RPMI8226 (cell line): ENCODE measurements at regions not wholly inside any gene's neighbourhood (a gene's known extent, or its start where the extent isn't known, plus 50 kb on each side); places are given as distances from the start of the nearest gene placed in this dataset.
A peak's percentile ranks its signal among the peaks of the same experiment; 100 is the strongest.

Experiments
- DNase-seq: peaks from one replicate; pipeline ENCODE4 v3.0.0-alpha.2; 2015

DNA sequence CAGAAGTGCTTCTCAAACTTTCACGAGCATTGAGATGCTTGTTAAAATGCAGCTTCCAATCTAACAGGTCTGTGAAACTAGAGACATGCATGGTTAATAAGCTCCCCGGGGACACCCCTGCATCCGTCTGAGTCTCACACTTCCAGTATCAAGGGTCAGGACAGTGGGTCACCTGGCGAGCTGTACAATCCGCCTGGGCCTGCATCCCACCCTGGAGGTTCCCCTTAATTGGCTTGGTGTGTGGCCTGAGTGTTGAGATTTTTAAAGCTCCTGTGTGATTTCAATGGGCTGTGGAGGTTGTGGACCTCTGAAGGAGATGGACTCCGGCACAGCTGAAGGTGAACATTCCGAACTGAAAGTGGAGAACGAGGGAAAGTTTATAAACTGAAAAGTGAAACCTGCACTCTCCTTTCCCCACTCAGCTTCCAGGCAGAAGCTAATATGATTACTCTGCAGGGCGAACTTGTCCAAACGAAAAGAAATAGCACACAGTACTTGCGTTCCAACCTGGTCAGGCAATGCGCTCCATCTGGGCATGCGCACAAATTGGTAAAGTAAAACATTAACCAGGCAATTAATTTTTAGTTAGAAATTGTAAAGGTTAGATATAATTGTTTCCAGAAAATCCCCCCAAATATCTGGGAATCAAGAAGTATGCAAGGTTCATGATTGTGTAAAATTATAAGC lies 191.7 kb upstream of the ALKAL2 start:
- no peak for DNase-seq

DNA sequence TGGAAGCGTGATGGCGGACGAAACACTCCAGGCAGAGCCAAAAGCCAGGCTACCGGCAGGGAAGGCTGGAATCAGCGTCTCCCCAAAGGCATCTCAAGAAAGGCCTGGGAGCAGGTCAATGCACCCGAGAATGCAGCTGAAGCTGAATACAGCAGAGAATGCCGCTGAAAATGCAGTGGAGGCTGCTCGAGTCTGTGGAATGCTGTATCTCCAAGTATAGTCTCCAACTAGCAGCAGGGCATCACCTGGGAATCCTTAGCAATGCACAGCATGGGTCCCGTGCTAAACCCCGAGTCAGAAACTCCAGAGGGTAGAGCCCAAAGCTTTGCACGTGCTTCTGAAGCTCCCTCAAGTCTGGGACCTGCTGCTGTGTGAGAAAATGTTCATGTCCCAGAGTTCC lies 191.1 kb upstream of the ALKAL2 start:
- DNase-seq = no peak

DNA sequence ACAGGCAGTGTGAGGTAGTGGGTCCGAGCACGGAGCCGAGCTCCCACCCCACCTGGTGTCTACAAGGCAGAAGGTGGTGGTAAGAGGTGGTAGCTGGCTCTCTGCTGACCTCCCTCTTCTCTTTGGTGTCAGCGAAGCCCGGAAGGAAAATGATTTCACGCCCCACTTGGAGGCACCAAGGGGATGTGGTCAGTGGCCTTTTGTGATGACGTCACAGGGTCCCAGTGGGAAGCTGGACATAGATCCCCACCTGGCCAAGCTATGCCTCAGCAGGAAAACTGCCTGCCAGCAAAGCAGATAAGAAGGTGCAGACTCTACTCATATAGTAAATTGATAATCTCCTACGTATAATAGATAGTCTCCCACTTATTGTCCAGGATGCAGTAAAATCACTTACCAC lies 183.7 kb upstream of the ALKAL2 start:
- DNase-seq = no peak

DNA sequence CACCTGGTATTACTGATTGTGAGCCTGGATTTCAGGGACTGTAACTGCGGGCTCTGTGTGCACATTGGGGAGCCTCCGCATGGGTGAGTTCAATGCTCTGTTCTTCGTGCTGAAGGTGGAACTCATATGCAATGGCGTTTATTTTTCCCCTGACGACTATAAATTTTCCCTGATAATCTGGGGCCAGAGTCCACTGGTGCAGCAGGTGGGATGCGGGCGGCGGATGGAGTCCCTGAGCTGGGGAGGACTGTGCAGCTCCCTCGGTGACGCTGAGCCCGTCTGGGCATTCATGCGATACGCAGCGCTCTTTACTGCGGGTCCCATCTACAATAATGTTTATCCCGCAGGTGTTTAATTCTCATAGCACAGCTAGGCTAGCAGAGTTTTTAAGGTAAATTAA lies 181.6 kb upstream of the ALKAL2 start:
- DNase-seq = no peak

DNA sequence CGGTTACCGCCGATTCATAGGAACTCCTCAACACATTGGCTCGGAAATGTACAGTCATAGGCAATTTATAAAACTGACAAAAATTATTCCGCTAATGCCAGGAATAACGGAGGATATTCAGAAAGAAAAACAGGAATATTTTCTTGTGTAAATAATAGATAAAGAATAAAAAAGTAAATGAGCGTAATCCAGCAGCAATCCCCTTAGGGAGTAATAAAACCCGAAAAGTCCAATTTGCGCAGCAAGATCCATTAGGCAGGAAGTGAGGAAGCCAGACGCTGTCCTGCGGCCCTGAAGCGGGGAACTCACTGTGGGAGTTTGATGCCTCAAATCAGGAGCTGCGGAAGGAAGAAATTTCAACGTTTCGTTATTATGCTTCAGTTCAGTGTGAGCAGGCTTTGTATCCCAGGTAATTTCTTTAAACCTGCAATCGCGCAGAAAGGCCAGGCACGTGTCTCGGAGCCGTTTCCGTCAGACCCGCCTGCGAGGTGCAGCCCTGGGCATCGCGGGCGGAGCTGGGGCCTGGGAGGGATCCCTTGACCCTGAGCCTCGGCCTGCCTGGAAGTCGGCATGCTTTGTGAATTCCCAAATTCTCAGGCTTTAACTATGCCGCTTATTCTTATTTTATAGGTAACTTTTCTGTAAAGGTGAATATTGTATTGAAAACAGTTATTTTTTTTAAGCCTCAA lies 180.9 kb upstream of the ALKAL2 start:
- DNase-seq = no peak

DNA sequence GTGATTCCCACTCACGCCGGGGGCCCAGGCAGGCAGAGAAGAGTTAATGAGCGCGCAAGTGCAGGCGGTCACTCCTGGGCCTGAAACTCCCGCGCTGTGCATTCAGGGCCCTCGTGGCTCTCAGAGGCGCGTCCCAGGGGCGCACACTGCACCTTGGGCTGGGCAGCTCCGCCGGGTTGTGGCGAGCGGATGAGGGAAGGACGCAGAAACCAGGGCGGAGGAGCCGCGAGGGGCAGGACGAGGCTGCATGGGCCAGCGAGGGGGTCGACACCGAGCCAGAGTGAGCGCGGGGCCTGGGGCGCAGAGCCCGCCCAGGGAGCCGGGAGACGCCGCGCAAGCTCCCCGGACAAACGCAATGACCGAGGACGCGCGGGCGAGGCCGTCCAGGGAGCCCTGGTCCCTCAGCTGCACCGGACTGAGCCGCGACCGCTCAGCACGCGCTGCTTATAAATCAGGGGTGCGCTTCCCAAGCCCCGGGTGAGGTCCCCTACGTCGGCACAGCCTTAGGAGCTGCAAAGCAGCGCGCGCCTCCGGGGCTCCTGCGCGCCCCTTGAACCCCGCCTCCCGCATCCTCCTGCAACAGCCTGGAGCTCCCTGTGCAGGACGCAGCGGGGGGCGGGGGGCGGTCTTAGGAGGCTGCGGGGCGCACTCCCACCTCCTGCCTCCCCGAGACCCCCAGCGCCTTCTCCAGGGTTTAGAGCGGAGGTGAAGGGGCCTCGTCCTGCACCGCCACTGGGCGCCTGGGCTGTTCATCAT lies 180.2 kb upstream of the ALKAL2 start:
- DNase-seq = no peak

DNA sequence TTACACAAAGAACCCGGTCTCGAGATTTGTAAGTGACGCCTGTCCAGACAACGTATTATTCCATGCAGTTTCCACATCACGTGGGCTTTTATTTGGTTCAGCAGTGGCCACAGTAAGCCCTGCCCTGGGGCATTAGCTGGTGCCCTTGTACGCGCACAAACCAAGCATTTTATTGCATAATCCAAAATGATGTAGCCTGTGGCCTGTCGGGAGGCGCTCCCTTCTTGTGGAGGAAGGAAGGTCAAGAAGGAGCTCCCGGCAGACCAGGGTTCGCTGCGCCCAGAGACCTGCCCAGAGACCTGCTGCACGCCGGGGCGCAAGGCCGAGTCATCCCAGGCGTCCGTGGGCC lies 179.6 kb upstream of the ALKAL2 start:
- no peak for DNase-seq

DNA sequence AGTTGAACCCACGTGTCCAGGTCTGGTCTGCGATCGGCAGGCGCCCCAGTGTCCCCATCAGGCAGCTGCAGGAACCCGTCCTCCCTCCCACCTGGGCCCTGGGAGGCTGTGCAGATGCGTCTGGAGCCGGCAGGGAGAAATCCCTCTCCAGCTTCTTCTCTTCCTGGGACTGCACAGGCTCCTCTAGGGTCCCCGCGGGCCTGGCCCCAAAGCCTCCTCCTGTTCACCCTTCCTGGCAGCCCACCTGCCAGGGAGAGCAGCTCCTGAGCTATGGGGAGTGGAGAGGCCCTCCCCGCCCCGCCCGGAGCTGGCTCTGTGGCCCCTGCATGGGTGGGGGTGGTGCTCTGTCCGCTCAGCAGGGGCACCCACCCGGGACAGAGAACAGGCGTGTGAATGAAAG lies 179.2 kb upstream of the ALKAL2 start:
- DNase-seq = no peak

DNA sequence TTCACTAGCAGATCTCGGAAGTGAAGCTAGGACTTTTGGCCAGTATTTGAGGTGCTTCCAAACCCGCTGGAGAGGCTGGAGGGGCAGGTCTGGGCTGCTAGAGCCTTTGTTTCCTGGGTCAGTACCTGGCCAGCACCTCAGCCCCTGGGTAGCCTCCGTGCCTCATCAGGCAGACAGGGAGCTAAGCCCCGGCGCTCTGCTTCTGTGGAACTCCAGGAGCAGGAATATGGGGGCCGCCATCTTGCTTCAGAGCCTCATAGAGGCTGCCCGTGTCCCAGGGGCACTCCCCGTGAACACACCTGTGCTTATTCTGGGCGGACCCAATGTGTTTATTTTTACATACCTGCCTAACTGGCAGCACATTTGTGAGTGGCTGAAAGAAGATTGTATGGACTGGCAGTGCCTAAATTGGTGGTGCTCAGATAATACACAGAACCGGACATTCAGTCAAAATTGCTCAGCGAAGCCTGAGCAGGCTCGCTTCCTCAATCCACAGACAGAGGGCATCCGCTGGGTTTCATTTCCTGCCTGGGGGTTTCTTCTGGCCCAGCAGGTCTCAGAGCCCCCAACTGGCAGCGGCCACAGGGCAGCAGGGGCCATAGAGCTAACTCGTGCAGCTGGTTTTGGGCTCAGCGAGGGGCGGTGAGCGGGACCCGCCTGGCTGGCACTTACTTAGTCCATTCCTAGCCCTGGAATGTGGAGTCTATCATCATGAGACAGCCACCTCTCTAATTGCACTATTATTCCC lies 176.8 kb upstream of the ALKAL2 start:
- no peak for DNase-seq

DNA sequence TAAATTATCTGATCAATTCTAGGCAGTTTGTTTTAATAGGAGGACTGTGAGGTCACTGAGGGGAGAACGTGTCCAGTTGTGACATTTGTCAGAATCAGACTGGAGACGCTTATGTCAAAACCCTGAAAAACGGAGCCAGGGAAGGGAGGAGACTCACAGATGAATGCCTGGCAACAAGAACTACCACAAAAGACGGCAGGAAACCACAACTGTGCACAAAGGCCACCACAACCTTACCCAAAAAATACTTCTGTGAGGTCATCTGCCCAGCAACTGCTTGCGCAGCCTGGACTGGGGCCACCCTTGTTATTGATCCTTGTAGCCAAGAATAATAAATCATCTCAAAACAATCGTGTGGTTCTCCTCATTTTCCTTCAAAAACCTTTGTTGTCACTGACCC lies 173.0 kb upstream of the ALKAL2 start:
- DNase-seq = peak; percentile 44

DNA sequence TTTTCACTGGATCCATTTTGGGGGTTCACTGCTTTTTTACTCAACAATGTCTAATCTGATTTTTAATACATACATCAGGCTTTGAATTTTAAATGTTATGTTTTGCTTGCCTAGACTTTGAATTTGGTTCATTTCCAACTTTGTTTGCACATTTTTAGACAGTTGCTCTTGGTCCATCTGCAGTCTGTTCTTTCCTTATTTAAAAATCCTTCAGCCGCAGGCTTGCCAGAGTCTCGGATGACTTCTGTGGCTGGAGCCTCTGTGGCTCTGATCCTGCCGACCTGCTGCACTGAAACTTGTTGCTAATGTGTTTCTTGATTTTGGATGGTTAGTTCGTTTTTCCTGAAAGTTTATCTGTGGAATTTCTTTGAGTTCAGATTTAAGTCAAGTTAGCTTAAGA lies 172.0 kb upstream of the ALKAL2 start:
- DNase-seq = no peak

DNA sequence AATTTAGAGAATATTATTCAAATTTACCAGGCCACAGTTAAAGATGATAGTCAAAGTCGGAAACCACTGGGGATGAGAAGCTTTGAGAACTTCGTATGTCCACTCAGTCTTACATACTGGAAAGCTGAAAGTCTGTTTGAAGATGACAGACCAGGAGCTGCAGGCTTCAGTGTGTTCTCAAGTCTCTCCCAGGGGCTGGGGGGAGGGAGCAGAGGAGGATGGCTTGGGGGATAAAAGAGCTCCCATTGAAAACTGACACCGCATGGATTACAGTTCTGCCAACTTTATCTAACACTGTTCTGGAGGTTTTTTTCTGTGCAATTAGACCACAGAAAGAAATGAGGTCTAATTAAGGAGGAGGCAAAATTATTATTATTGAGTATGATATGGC lies 170.5 kb upstream of the ALKAL2 start:
- DNase-seq = no peak

DNA sequence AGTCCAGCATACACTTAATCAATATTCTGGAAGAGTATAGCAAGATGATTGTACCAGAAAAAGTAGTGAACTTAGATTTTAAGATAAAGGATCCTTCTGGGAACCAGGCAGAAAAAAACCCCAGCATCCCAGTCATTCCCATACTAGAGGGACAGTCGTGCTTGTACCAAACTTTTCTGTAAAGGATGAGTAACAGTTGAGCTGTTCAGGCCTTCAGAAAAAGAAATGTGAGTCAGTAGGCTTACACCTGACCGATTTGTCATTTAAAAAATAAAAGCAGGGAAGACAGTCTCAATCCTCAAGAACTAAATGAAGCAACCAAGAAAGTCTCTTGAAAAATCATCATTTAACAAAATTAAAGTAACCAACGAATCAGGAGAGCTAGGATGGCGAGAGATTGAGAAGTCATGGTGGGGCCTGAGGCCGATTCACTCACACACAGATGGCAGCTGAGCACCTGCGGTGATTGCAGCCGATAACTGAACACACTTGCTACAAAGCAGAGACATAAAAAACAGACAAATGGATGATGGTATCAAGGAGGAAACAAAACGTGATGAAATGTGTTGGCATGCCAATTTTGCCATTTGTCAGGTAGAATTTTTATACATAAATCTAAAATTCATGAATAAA lies 170.0 kb upstream of the ALKAL2 start:
- DNase-seq = no peak

DNA sequence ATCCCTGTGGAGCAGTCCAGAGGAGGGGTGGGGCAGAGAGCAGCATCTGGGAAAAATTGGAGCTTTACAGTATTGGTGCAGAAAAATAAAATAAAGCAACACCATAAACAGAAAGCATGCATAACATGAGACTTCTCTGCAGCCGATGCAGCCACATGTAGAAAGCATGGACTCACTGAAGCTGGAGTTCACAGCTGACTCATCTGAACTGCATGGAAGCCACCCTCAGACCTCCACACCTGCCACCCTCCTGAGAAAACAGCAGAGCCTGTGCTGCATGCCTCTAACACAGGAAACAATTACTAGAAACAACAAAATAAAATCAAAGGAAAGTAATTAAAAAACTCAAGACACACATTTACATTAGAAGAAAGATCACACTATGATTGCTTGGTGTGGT lies 169.4 kb upstream of the ALKAL2 start:
- peak; percentile 28 for DNase-seq

DNA sequence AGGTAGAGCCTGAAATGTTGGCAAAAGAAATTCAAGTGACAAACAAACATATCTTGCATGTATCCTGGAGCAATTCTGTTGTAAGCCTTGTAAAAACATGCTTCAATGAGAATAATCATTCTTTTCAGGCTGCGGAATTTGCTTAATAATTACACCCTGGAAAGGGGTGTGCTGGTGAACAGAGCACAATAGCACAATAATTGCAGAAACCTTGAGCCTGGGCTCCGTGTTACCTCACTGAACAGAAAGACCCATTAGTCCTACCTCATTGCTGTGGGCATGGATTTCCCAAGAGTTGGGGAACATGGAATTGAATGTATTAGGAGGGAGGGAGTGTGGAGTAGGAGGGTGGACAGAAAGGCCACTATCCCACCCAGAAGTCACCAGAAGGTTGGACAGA lies 168.0 kb upstream of the ALKAL2 start:
- no peak for DNase-seq

DNA sequence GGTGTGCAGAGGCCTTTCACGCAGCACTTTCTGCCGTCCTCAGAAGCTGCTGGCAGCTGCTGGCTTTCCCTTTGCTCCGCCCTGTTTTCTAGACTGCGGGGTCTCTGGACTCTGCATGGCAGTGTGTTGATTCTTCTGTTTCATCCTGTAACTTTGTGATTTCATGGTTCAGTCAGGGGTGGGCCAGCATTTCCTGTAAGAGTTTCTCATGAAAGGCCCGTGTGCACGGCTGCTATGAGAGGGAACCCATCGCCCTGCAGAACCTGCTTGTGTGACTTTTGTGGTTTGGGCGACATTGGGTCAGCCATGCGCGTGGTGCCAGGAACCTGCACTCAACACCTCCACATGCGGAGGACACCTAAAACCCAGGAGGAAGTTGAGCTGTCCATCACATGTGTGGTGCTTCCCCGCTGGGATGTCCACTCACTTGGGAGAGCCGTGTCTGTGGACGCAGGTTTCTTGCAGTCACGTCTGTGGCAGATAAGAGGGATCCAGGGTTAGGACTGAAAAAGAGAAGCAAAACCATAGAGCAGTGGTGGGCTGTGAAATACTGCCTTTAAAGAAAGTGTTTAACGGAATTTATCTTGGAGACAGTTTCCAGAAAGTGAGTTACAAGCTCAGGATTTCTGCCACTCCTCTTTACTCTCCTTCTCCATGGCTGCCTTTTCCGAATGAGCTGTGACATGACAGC lies 167.3 kb upstream of the ALKAL2 start:
- DNase-seq = no peak

DNA sequence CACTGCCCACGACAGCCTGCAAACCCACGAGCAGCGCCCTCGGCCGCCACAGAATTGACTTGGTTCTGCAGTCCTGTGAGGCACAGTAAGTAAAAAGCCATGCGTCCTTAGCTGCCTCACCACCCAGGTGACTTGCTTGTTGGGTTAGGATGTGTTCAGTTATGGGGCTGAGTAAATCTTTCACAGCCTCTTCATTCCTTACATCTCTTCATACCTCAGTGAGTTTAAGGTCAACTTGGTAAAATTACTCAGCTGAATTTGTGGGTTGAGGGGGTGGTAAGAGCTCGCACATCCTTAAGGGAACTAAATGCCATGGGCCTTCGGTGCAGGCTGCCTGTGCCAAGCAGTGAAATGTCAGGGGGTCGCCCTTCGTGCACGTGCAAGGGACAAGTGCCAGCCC lies 165.2 kb upstream of the ALKAL2 start:
- no peak for DNase-seq

DNA sequence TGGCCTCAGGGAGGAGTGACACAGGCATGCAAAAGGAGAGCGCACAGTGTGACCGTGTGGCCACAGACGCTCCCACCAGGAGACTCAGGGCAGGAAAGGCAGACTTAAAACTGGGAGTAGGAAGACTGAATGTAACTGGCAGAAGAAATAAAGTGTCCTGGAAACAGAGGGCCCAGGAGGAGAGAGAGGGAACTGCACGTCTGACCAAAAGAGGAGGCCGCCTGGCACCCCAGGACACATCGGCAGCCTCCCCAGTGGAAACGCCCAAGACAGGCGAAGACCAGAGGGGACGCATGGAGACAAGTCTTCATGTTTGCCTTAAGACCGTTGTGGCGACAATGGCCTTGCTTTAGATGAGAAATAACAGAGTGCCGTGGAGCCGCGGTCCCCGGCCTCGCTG lies 163.6 kb upstream of the ALKAL2 start:
- DNase-seq = no peak

DNA sequence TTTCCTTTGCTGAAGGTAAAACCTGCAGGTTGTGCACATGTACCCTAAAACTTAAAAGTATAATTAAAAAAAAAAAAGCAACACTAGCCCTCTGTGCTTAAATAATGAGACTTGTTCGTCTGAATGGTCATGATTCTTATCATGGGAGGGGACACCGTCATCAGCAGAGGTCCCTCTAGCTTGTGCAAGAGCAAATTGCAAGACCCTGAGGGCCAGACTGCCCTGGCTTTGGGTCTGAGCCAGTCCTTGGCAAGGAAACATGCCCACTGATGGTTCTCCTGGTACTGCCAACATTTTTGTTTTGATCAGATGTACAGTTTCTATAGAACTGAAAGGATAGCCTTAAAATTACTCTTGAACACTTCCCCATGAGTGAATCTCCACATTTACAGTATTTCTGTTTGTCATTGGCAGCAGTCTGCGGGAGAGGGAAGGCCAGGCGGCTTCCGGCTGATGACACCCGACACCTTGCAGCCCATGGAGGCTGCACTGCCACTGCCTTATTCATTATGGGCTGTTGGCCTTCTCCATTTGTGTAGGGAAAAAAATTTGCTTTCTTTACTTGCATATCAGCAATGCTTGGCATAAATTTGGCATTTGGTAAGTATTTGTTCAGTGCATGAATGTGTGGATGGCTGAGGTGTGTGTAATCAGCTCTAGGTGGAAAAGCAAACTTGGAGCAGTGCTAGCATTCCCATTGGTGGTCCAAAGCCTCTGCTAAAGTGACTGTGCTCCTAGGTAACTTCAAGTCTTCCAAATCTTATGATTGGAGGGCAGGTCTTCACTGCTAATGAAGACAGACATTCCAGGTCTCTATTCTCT lies 161.6 kb upstream of the ALKAL2 start:
- no peak for DNase-seq

DNA sequence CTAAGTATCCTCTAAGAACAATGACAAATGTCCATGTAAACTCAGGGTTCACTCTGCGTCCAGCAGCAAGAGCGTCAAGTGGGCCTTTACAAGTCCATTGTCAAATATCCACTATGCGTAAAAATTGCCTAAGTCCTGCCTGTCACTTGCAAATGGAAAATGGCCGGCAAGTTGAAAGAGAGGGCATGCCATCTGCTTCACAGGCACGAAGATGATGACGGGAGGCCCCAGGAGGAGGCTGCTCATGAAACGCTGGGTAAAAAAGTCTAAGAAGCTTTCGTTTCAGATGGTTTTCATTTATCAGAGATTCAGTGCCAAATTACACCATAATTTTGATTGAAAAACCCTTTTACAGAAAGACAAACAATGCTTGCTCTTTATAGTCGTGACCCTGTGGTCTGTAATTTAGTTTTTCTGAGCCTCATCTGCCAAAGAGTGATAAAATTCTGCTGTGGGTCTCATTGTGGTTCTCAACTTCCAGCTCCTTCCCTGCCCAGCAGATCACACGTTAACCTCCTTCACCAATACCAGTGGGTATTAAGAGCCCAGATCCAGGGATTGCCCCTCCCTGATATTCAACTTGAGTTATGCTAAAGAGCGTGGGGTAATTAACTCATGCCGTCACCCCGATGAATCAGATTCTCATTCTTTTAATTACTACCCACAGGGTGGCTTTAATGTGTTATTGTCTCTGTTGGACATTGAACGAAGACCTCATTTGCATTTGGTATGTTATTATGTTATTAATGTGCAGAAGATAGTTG lies 160.2 kb upstream of the ALKAL2 start:
- DNase-seq = no peak
